T-helper 2 cell (primary cell): ENCODE measurements at regions not wholly inside any gene's neighbourhood (a gene's known extent, or its start where the extent isn't known, plus 50 kb on each side); places are given as distances from the start of the nearest gene placed in this dataset.

ENCODE experiments used
- DNase-seq, 5 experiments: peaks; one replicate each; pipeline versions ENCODE4 v3.0.0 to v3.0.0-alpha.2; 2012 to 2022

- peak in 1 of 5 experiments; percentile 37 for DNase-seq
Measured at GRCh38 chr2:53021828-53022227, 745.8 kb upstream of the CHAC2 start.

GRCh38 chr2:53021292-53021691 is 746.3 kb upstream of the CHAC2 start:
- no peak for DNase-seq

GRCh38 chr2:53018825-53019425 is 748.7 kb upstream of the CHAC2 start:
- no peak for DNase-seq

GRCh38 chr2:53006980-53007379 is 760.6 kb upstream of the CHAC2 start:
- DNase-seq = peak in 1 of 5 experiments; percentile 31

- DNase-seq = no peak
Measured at GRCh38 chr2:53004413-53004812, 763.2 kb upstream of the CHAC2 start.

- DNase-seq = no peak
Measured at GRCh38 chr2:52995424-52995823, 772.2 kb upstream of the CHAC2 start.

- peak in 1 of 5 experiments; percentile 80 for DNase-seq
Measured at GRCh38 chr2:52976143-52976949, 791.3 kb upstream of the CHAC2 start.

- peak in 1 of 5 experiments; percentile 18 for DNase-seq
Measured at GRCh38 chr2:52974127-52974526, 793.5 kb upstream of the CHAC2 start.

GRCh38 chr2:52970642-52971041 is 797.0 kb upstream of the CHAC2 start:
- no peak for DNase-seq

GRCh38 chr2:52968043-52968442 is 799.6 kb upstream of the CHAC2 start:
- DNase-seq = no peak

GRCh38 chr2:52964916-52965530 is 802.6 kb upstream of the CHAC2 start:
- DNase-seq = no peak

GRCh38 chr2:52961403-52961802 is 806.2 kb upstream of the CHAC2 start:
- DNase-seq = no peak

GRCh38 chr2:52960881-52961280 is 806.7 kb upstream of the CHAC2 start:
- DNase-seq = no peak

GRCh38 chr2:52959801-52960200 is 807.8 kb upstream of the CHAC2 start:
- DNase-seq = no peak

GRCh38 chr2:52956766-52957165 is 810.8 kb upstream of the CHAC2 start:
- no peak for DNase-seq

- no peak for DNase-seq
Measured at GRCh38 chr2:52956118-52956517, 811.5 kb upstream of the CHAC2 start.

GRCh38 chr2:52955079-52955478 is 812.5 kb upstream of the CHAC2 start:
- no peak for DNase-seq

- DNase-seq = no peak
Measured at GRCh38 chr2:52940101-52940500, 827.5 kb upstream of the CHAC2 start.

- DNase-seq = no peak
Measured at GRCh38 chr2:52939250-52939649, 828.4 kb upstream of the CHAC2 start.

- peak in 1 of 5 experiments; percentile 56 for DNase-seq
Measured at GRCh38 chr2:52936029-52936428, 831.6 kb upstream of the CHAC2 start.

- DNase-seq = peak in 1 of 5 experiments; percentile 65
Measured at GRCh38 chr2:52934920-52935640, 832.5 kb upstream of the CHAC2 start.

- DNase-seq = peak in 1 of 5 experiments; percentile 49
Measured at GRCh38 chr2:52934323-52934898, 833.2 kb upstream of the CHAC2 start.

GRCh38 chr2:52933878-52934277 is 833.7 kb upstream of the CHAC2 start:
- no peak for DNase-seq
